ENCODE measurements at regions not wholly inside any gene's neighbourhood (a gene's known extent, or its start where the extent isn't known, plus 50 kb on each side); places are given as distances from the start of the nearest gene placed in this dataset.

DNA sequence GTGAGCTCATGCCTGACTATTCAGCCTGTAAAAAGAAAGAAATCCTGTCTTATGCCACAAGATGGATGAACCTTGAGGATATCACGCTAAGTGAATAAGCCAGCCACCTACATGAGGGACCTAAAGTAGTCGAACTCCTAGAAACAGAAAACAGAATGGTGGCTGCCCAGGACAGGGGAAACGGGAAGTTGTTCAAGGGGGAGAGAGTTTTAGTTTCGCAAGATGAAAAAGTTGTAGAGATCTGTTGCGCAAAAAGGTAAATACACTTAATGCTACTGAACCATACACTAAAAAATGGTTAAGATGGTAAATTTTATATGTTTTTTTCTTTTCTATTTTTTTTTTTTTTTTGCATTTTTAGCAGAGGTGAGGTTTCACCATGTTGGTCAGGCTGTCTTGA, 74.1 kb upstream of the RALY start (continued):
- TF ChIP-seq, protein P1, sequence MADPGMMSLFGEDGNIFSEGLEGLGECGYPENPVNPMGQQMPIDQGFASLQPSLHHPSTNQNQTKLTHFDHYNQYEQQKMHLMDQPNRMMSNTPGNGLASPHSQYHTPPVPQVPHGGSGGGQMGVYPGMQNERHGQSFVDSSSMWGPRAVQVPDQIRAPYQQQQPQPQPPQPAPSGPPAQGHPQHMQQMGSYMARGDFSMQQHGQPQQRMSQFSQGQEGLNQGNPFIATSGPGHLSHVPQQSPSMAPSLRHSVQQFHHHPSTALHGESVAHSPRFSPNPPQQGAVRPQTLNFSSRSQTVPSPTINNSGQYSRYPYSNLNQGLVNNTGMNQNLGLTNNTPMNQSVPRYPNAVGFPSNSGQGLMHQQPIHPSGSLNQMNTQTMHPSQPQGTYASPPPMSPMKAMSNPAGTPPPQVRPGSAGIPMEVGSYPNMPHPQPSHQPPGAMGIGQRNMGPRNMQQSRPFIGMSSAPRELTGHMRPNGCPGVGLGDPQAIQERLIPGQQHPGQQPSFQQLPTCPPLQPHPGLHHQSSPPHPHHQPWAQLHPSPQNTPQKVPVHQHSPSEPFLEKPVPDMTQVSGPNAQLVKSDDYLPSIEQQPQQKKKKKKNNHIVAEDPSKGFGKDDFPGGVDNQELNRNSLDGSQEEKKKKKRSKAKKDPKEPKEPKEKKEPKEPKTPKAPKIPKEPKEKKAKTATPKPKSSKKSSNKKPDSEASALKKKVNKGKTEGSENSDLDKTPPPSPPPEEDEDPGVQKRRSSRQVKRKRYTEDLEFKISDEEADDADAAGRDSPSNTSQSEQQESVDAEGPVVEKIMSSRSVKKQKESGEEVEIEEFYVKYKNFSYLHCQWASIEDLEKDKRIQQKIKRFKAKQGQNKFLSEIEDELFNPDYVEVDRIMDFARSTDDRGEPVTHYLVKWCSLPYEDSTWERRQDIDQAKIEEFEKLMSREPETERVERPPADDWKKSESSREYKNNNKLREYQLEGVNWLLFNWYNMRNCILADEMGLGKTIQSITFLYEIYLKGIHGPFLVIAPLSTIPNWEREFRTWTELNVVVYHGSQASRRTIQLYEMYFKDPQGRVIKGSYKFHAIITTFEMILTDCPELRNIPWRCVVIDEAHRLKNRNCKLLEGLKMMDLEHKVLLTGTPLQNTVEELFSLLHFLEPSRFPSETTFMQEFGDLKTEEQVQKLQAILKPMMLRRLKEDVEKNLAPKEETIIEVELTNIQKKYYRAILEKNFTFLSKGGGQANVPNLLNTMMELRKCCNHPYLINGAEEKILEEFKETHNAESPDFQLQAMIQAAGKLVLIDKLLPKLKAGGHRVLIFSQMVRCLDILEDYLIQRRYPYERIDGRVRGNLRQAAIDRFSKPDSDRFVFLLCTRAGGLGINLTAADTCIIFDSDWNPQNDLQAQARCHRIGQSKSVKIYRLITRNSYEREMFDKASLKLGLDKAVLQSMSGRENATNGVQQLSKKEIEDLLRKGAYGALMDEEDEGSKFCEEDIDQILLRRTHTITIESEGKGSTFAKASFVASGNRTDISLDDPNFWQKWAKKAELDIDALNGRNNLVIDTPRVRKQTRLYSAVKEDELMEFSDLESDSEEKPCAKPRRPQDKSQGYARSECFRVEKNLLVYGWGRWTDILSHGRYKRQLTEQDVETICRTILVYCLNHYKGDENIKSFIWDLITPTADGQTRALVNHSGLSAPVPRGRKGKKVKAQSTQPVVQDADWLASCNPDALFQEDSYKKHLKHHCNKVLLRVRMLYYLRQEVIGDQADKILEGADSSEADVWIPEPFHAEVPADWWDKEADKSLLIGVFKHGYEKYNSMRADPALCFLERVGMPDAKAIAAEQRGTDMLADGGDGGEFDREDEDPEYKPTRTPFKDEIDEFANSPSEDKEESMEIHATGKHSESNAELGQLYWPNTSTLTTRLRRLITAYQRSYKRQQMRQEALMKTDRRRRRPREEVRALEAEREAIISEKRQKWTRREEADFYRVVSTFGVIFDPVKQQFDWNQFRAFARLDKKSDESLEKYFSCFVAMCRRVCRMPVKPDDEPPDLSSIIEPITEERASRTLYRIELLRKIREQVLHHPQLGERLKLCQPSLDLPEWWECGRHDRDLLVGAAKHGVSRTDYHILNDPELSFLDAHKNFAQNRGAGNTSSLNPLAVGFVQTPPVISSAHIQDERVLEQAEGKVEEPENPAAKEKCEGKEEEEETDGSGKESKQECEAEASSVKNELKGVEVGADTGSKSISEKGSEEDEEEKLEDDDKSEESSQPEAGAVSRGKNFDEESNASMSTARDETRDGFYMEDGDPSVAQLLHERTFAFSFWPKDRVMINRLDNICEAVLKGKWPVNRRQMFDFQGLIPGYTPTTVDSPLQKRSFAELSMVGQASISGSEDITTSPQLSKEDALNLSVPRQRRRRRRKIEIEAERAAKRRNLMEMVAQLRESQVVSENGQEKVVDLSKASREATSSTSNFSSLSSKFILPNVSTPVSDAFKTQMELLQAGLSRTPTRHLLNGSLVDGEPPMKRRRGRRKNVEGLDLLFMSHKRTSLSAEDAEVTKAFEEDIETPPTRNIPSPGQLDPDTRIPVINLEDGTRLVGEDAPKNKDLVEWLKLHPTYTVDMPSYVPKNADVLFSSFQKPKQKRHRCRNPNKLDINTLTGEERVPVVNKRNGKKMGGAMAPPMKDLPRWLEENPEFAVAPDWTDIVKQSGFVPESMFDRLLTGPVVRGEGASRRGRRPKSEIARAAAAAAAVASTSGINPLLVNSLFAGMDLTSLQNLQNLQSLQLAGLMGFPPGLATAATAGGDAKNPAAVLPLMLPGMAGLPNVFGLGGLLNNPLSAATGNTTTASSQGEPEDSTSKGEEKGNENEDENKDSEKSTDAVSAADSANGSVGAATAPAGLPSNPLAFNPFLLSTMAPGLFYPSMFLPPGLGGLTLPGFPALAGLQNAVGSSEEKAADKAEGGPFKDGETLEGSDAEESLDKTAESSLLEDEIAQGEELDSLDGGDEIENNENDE (IDR thresholded peaks at IDR 0.05; ENCODE audit: insufficient replicate concordance, low read length): no peak
- TF ChIP-seq SIRT6 (IDR thresholded peaks at IDR 0.05; ENCODE audit: low read length) (no peak), KDM5A (IDR thresholded peaks at IDR 0.05; ENCODE audit: low read length) (no peak), SRF (IDR thresholded peaks at IDR 0.05; ENCODE audit: low read depth, low read length) (no peak), SIX5 (IDR thresholded peaks at IDR 0.05; ENCODE audit: low read depth, low read length) (no peak)

All from H1 (cell line).